ENCODE measurements at regions not wholly inside any gene's neighbourhood (a gene's known extent, or its start where the extent isn't known, plus 50 kb on each side); places are given as distances from the start of the nearest gene placed in this dataset.

- TF ChIP-seq CTCF (conservative IDR thresholded peaks at IDR 0.05) (no peak), EZH2 (IDR thresholded peaks at IDR 0.05; ENCODE audit: low read depth) (no peak)
Observed at GRCh38 chr10:78140066-78140630, 106.5 kb downstream of the RPS24 start.

Measured in PC-9 (cell line).